GM20000 (cell line): ENCODE measurements at regions not wholly inside any gene's neighbourhood (a gene's known extent, or its start where the extent isn't known, plus 50 kb on each side); places are given as distances from the start of the nearest gene placed in this dataset.
"Not testable (repeated sequence)": the region's sequence is repeated elsewhere in the genome, so short reads cannot be mapped to it uniquely, and the experiment has no call there.

Source experiments
- DNase-seq: peaks from one replicate; pipeline ENCODE4 v3.0.0; 2012; ENCODE audit warnings: low spot score
- CTCF ChIP-seq: IDR thresholded peaks from 2 replicates; pipeline ENCODE4 v1.5.1; 2012; ENCODE audit warnings: mild to moderate bottlenecking, control low read depth; ENCODE audit errors: extremely low read depth, missing control alignments

- no peak for TF ChIP-seq CTCF
- no peak for DNase-seq
These were observed 149.9 kb upstream of the RAB6C start for GRCh38 chr2:129829588-129829987.

GRCh38 chr2:129831018-129831417, 148.4 kb upstream of the RAB6C start:
- DNase-seq: no peak
- no peak for TF ChIP-seq CTCF

GRCh38 chr2:129833465-129833864, 146.0 kb upstream of the RAB6C start:
- DNase-seq: not testable (repeated sequence)

GRCh38 chr2:129847043-129847442, 132.4 kb upstream of the RAB6C start:
- no peak for TF ChIP-seq CTCF
- no peak for DNase-seq

- peak; percentile 60 for DNase-seq
- peak; percentile 50 for TF ChIP-seq CTCF
These were observed 129.8 kb upstream of the RAB6C start for GRCh38 chr2:129849559-129850160.

- no peak for DNase-seq
- TF ChIP-seq CTCF: no peak
These were observed 122.3 kb upstream of the RAB6C start for GRCh38 chr2:129857200-129857599.

GRCh38 chr2:129859175-129859574, 120.3 kb upstream of the RAB6C start:
- TF ChIP-seq CTCF: no peak
- DNase-seq: no peak

GRCh38 chr2:129860088-129860487, 119.4 kb upstream of the RAB6C start:
- no peak for DNase-seq
- no peak for TF ChIP-seq CTCF
